CD4-positive, alpha-beta T cell (primary cell): ENCODE measurements at regions not wholly inside any gene's neighbourhood (a gene's known extent, or its start where the extent isn't known, plus 50 kb on each side); places are given as distances from the start of the nearest gene placed in this dataset.

Experiments used
- ATAC-seq: fragments of 200-7000 bp; cut with Tn5 transposase; one replicate; pipeline ENCODE4 v1.10.0; 2022; ENCODE audit warnings: mild to moderate bottlenecking; ENCODE audit not compliant: poor library complexity
- CTCF ChIA-PET: fragments of 350-600 bp; sonication (Branson Sonifier 250); formaldehyde crosslinking; loops from one replicate; lab custom pipeline; 2021; ENCODE audit warnings: antibody characterized with exemption, inconsistent platforms; lab: Charles Lee
- POLR2A ChIA-PET: fragments of 350-600 bp; sonication (Branson Sonifier 250); formaldehyde crosslinking; loops from one replicate; lab custom pipeline; 2021; ENCODE audit warnings: antibody characterized with exemption, inconsistent platforms; lab: Charles Lee
- DNase-seq, 14 experiments: peaks; one replicate each; pipeline ENCODE4 v3.0.0-alpha.2; 2013 to 2020; ENCODE audit warnings: mixed read lengths in 2 of 14
- H3K27ac ChIP-seq, 2 donors: one replicate each; pipeline versions ENCODE4 v1.5.1 to v1.7.0; 2013; ENCODE audit warnings: low read length in 2 of 2, low read depth in 1 of 2, mild to moderate bottlenecking in 1 of 2
- H3K27me3 ChIP-seq, 2 experiments: 1 replicate in 1 of 2; 2 replicates in 1 of 2; pipeline versions ENCODE4 v1.6.1 to v1.7.0; 2013; ENCODE audit warnings: low read length in 2 of 2, control low read depth in 1 of 2, mild to moderate bottlenecking in 1 of 2, moderate library complexity in 1 of 2; ENCODE audit not compliant: insufficient read depth in 2 of 2, control insufficient read depth in 1 of 2
- H3K36me3 ChIP-seq: one replicate; pipeline ENCODE4 v1.6.1; 2013; ENCODE audit warnings: low read length, control low read depth; ENCODE audit not compliant: insufficient read depth
- H3K4me1 ChIP-seq: one replicate; pipeline ENCODE4 v1.6.1; 2013; ENCODE audit warnings: low read length, control low read depth; ENCODE audit not compliant: insufficient read depth
- H3K4me3 ChIP-seq: one replicate; pipeline ENCODE4 v1.5.1; 2013; ENCODE audit warnings: mild to moderate bottlenecking, low read length, moderate library complexity
- H3K9me3 ChIP-seq, 2 experiments: 1 replicate in 1 of 2; 2 replicates in 1 of 2; pipeline versions ENCODE4 v1.6.1 to v1.7.0; 2013; ENCODE audit warnings: low read length in 2 of 2, mild to moderate bottlenecking in 2 of 2, control low read depth in 1 of 2, moderate library complexity in 1 of 2; ENCODE audit not compliant: control insufficient read depth in 1 of 2, insufficient read depth in 1 of 2
- H3K27ac Mint-ChIP-seq: one replicate; pipeline ENCODE4 v1.8.0; 2020; ENCODE audit warnings: mixed read lengths
- H3K27me3 Mint-ChIP-seq: one replicate; pipeline ENCODE4 v1.8.0; 2021; ENCODE audit warnings: mixed read lengths
- H3K36me3 Mint-ChIP-seq: one replicate; pipeline ENCODE4 v1.8.0; 2021; ENCODE audit warnings: low read depth, mixed read lengths
- H3K4me1 Mint-ChIP-seq: one replicate; pipeline ENCODE4 v1.8.0; 2021; ENCODE audit warnings: low read depth, mixed read lengths
- H3K4me3 Mint-ChIP-seq: one replicate; pipeline ENCODE4 v1.8.0; 2020; ENCODE audit warnings: mild to moderate bottlenecking, mixed read lengths
- H3K9me3 Mint-ChIP-seq: one replicate; pipeline ENCODE4 v1.8.0; 2020; ENCODE audit warnings: mixed read lengths
- intact Hi-C, 2 experiments: fragments of 100-400 bp; cut with DNase I in 1 of 2; cut with micrococcal nuclease in 1 of 2; formaldehyde crosslinking; loops; one replicate each; pipeline versions ENCODE4 v1.15.1 to v1.9.0; 2023 to 2025; cut with DNase I, micrococcal nuclease
- TF ChIP-seq, protein P1 (sequence below): fragments of 200-600 bp; IDR thresholded peaks from one replicate; pipeline ENCODE4 v1.8.0; 2022; ENCODE audit warnings: antibody characterized with exemption, mild to moderate bottlenecking

DNA sequence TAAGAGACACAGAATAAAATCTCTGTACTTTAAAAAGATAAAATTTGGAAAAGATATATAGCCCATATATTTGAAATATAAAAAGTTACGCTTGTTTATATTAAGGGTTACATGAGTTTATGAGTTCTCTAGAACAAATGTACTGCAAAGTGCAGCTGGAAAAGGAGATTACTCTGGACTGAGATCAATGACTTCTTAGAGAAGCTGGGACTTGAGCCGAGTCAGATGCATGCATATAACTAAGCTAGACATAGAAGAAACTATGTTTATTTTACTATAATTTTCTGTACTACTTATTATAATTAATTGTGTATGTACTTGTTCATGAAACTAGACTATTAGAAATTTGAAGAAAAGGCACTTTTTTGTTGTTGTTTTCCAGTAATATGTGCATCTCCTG lies 170.3 kb upstream of the NXPH2 start:
- H3K4me3 Mint-ChIP-seq = no peak overlapping the region
- no peak for ATAC-seq
- H3K27ac ChIP-seq = no peak overlapping the region
- no peaks in the 10 kb centered on the region for H3K4me1 Mint-ChIP-seq
- no peak for DNase-seq
- H3K36me3 ChIP-seq = no peaks in the 10 kb centered on the region
- H3K27ac Mint-ChIP-seq = no peak overlapping the region
- no peaks in the 10 kb centered on the region for H3K27me3 ChIP-seq
- no peaks in the 10 kb centered on the region for H3K36me3 Mint-ChIP-seq
- H3K4me3 ChIP-seq = no peak overlapping the region
- TF ChIP-seq, protein P1, sequence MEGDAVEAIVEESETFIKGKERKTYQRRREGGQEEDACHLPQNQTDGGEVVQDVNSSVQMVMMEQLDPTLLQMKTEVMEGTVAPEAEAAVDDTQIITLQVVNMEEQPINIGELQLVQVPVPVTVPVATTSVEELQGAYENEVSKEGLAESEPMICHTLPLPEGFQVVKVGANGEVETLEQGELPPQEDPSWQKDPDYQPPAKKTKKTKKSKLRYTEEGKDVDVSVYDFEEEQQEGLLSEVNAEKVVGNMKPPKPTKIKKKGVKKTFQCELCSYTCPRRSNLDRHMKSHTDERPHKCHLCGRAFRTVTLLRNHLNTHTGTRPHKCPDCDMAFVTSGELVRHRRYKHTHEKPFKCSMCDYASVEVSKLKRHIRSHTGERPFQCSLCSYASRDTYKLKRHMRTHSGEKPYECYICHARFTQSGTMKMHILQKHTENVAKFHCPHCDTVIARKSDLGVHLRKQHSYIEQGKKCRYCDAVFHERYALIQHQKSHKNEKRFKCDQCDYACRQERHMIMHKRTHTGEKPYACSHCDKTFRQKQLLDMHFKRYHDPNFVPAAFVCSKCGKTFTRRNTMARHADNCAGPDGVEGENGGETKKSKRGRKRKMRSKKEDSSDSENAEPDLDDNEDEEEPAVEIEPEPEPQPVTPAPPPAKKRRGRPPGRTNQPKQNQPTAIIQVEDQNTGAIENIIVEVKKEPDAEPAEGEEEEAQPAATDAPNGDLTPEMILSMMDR = no peak
- H3K9me3 ChIP-seq = peaks cover 0 to 5% of the 10 kb centered on the region in 2 experiments
- H3K4me1 ChIP-seq = no peaks in the 10 kb centered on the region
- intact Hi-C loops = no loop called here
- ChIA-PET POLR2A (no interaction called here), CTCF (no interaction called here)
- H3K27me3 Mint-ChIP-seq = no peaks in the 10 kb centered on the region
- peaks cover 4% of the 10 kb centered on the region for H3K9me3 Mint-ChIP-seq

DNA sequence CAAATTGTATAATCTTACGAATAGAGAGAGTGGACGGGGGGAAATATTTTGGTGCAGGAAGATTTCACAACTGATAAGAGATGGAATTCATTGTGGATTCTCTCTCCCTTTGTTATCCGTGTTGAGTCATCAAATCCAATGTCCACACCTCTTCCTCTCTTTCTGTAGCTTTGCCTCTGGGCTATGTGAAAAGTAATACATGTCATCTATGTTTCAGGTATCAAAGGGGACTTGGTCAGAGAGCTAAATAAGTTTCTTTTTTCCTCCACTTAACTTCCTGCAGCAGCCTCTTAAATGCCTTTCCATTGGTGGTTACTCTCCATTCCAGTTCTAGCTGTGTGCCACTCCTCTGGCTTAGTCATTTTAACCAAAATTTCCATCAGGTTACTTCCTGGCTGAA lies 169.3 kb upstream of the NXPH2 start:
- no peak overlapping the region for H3K27ac Mint-ChIP-seq
- ATAC-seq = no peak
- no peak overlapping the region for H3K4me3 ChIP-seq
- TF ChIP-seq, protein P1 = no peak
- CTCF ChIA-PET = no interaction called here
- H3K36me3 Mint-ChIP-seq = no peaks in the 10 kb centered on the region
- DNase-seq = no peak
- H3K27ac ChIP-seq = no peak overlapping the region
- H3K4me1 Mint-ChIP-seq = no peaks in the 10 kb centered on the region
- peaks cover 3% of the 10 kb centered on the region for H3K9me3 Mint-ChIP-seq
- H3K27me3 ChIP-seq = no peaks in the 10 kb centered on the region
- H3K4me1 ChIP-seq = no peaks in the 10 kb centered on the region
- H3K9me3 ChIP-seq = peaks cover 0 to 2% of the 10 kb centered on the region in 2 experiments
- POLR2A ChIA-PET = interaction anchor here (0.6 kb wide), 1 partner anchor 1715 kb away, joined by 3 read pairs; no protein-coding TSS in a partner anchor
- no peaks in the 10 kb centered on the region for H3K36me3 ChIP-seq
- no peak overlapping the region for H3K4me3 Mint-ChIP-seq
- H3K27me3 Mint-ChIP-seq = no peaks in the 10 kb centered on the region
- intact Hi-C loops = no loop called here

DNA sequence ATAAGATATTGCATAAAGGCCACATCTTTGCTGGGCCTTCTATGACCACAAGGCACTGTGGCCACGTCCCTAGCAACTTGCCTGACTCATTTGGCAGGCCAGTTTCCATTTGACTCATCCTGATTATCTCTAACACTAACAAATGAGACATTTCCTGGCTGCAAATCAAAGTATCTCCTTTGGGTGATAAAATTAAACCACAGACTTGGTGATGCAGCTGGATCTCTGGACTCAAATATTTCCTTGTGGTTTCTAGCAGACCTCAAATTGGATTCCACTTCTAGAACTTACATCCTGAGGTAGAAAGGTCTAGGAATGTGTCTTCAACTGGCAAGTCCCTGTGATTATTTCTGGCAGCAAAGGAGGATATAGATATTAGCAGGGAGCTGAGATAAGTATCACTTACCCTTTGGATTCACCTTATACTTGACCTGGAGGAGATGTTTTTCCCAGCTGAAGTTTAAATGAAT lies 167.9 kb upstream of the NXPH2 start:
- no peaks in the 10 kb centered on the region for H3K27me3 ChIP-seq
- H3K4me3 ChIP-seq = no peak overlapping the region
- DNase-seq (no peak), ATAC-seq (no peak)
- no peaks in the 10 kb centered on the region for H3K36me3 Mint-ChIP-seq
- H3K4me1 Mint-ChIP-seq = no peaks in the 10 kb centered on the region
- no peaks in the 10 kb centered on the region for H3K4me1 ChIP-seq
- TF ChIP-seq, protein P1 = no peak
- no peak overlapping the region for H3K27ac Mint-ChIP-seq
- H3K9me3 ChIP-seq = no peaks in the 10 kb centered on the region
- CTCF ChIA-PET = interaction anchor here (0.6 kb wide), 1 partner anchor 339 kb away, joined by 3 read pairs; no protein-coding TSS in a partner anchor
- intact Hi-C loops = no loop called here
- H3K36me3 ChIP-seq = no peaks in the 10 kb centered on the region
- H3K27ac ChIP-seq = no peak overlapping the region
- H3K9me3 Mint-ChIP-seq = peaks cover 3% of the 10 kb centered on the region
- no peak overlapping the region for H3K4me3 Mint-ChIP-seq
- POLR2A ChIA-PET = no interaction called here
- H3K27me3 Mint-ChIP-seq = no peaks in the 10 kb centered on the region
